NCI-H1694 (cell line): ENCODE measurements at regions not wholly inside any gene's neighbourhood (a gene's known extent, or its start where the extent isn't known, plus 50 kb on each side); places are given as distances from the start of the nearest gene placed in this dataset.

Experiments
- DNase-seq: peaks from one replicate; lab custom pipeline; 2025; lab: John Stamatoyannopoulos, UW

DNA sequence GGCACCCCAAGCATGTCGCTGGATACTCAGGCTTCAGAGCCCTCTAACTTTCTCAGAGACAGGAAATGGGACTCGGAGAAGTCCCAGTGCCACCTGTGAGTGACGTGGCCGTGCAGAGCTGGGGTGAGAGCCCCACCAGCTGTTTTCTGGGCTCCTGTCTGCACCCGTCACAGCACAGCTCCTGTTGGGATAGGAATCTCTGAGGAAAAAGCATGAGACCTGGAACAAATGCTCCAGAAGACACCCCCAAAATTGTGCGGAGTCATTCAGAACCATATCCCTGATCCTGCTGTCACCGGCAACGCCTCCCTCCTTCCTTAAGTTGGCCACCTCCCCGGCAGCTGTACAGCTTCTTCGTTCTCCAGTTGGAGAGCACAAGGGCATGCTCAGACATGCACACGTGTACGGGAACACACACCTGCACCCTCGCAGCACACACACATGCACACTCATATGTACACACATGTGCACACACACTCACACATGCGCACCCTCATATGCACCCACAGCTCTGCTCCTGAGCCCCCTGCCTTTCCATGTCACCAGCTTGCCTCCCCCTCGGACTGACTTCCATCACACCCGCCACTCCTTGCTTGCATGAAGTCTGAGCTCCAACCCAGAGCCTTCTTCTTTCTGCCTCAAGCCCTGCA, 1430.0 kb downstream of the BRD1 start:
- no peak for DNase-seq

DNA sequence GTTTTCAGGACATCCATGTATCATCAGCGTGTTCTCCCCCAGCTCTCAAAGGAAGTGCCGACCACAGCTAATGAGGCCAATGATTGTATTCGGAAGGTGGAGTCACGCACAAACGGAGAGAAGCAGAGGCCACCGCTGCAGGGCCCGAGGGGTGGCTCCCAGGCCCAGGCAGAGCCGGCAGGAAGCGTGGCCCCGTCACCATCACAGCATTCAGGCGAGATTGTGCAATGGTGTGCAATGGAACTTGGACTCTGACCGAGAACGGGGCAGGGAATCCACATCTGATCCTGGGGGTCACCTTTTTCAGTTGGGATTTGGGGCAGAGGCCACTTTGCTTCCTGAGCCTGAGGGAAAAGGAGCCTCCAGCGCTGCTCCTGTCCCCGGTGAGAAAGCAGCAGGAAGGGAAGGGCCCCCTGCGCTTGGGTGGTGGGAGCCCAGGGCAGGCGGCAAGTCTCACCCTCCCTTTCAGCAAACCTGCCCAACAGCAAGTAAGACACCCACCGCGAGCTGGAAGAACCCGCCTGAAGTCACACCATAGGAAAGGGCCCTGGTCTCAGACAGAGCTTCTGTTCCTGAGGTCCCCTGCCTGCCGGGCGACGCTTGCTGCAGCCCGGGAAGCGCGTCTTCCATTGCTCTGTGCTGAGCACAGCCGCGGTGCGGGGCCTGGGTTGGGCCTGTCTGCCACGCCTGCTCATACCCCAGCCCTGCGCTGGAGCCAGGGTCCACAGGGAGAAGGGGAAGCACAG, 1430.7 kb downstream of the BRD1 start:
- DNase-seq: no peak

DNA sequence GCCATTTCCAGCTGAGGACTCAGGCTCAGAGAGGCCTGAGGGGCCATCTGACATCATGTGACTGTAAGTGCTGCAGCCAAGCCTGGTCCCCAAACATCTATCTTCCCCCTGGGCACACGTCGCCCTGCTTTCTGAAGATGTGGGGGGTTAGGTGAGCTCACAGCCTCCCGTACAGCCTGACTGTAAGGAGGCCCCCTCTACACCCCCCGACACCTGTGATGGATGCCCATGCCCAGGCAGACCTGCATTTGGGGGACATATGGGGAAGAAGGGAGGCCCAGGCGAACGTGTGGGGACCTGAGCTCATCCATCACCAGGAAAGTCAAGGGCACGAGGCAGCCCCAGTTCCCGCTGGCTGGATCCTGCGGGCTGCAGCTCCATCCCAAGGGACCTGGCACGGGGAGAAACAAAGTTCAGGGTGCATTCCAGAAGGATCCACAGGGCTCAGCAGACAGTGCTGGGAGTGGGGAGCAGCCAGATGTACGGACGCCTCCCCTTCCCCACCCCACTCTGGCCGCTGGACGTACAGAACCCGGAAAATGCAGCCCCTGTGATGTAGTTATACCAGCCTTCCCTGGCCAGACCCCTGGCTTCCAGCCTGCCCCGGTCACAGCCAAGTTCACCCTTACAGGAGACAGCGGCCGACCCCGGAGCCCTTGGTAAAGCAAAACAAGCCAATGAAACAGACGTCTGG, 1431.4 kb downstream of the BRD1 start:
- no peak for DNase-seq

DNA sequence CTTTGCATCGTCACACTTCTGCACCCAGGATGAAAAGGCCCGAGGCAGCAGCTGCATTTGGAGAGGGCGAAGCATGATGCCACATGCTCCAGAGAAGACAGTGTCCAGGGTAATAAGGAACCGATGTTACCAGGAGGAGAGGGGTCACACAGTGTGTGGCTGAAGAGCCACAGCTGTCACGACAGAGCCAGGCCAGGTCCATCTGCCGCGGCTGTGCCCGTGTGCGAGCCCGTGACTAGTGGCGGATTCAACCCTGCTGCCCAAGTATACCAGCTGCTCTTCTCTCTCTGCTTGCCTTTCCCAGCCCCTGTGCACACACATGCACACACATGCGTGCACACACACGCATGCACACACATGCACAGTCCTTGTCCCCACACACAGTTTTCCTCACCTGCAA, 1432.5 kb downstream of the BRD1 start:
- DNase-seq: no peak

DNA sequence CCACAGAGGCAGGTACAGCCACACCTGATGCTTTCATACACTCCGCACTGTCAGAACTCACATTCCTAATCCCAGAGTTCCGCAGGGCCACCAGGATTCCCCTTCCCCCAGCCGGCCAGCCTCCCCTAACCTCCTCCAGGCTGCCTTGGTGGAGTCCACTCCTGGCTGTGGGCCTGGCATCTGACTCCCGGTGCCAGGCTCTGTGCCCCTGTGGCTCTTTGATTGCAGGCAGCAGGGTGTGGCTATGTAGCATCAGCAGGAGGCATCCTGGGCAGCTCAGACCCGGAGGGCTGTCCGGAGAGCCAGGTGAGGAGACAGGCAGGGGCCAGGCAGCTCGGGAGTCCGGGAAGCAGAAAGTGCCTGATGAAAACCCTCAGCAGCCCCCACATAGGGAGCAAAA, 1432.9 kb downstream of the BRD1 start:
- no peak for DNase-seq

DNA sequence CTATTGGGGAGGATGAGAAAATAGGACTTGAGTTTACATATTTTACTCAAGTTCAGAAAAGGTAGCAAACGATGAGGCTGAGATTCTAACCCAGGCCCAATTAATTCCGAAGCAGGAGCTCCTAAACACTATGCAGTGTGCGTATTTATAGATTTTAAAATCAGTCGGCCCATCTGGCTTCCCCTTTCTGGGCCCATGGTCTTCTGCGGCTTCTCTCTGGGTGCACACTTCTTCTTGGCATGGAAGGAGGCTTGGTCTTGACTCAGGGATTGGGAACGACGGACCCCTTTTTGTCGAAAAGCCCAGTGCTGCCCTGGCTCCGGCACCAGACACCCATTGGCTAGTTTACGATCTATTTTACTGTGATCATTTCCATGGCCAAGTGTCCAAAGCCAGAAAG, 1433.8 kb downstream of the BRD1 start:
- no peak for DNase-seq

DNA sequence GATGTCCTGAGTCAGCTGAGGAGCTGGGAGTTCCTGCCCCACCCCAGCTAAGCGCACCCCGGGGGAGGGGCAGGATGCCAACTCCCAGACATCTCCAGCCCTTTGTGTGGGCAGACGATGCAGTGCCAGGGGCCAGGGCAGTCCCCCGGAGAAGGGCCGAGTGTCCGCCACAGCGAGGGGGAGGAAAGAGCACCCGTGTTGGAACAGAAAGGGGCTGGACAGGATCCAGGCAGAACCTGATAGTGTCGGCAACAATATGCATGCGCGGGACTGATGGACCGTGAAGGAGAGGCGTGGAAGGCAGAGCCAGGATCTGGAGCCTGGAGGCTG, 1434.7 kb downstream of the BRD1 start:
- DNase-seq: no peak

DNA sequence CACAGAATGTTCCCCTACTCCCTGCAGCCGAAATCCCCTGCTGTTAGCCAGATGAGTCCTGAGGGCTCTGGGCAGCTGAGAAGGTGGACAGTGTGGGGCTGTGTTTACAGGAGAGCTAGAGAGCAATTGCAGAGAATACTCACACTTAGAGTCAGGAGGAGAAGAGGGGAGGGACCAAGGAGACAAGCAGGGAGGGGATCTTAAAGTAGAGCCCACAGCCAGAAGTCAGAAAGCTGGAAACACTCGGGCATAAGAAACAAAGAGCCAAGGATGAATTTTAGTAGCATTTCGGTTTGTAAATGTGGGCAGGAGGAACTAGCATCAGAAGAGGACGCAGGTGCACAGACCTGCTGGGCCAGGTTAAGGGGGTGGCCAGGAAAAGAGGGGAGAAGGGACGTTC, 1435.9 kb downstream of the BRD1 start:
- no peak for DNase-seq

DNA sequence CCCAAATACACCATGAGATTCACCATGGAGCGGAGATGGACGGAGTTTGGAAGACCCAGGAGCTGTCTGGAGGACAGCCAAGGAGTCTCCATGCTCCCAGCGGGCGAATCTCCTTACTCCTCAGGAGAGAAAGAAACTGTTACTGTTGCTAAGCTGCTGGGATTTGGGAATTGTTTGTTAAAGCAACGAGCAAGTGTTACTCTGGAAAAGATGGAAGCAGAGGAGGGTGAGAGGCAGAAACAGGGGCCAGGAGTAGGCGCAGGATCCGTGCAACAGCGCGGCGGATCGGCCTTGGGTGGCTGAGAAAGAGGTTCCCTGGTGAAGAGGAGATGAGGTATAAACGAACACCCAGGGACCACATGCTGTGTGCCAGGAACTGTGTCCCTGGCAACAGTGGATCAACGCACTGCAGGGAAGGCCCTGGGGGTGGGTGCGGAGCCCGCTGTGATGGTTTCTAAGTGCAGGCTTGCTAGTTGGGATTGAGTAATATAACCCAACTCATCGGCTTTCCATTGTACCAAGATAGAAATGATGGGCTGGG, 1436.4 kb downstream of the BRD1 start:
- DNase-seq: no peak

DNA sequence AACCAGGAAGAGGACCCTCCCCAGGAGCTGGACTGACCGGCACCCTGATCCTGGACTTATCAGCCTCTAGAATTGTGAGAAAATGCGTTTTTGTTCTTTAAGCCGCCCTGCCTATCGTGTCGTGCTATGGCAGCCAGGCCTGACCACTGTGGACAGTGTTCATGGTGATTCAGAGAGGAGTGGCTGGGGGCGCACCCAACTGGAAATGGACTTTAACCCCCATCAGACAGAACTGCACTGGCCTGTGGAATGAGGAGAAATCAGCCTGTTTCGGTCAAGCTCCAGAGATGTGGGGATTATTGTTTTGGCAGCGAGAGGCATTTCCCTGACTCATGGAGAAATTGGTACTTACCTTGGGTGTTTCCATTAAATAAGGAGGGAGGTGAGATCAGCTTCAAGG, 1437.8 kb downstream of the BRD1 start:
- no peak for DNase-seq

DNA sequence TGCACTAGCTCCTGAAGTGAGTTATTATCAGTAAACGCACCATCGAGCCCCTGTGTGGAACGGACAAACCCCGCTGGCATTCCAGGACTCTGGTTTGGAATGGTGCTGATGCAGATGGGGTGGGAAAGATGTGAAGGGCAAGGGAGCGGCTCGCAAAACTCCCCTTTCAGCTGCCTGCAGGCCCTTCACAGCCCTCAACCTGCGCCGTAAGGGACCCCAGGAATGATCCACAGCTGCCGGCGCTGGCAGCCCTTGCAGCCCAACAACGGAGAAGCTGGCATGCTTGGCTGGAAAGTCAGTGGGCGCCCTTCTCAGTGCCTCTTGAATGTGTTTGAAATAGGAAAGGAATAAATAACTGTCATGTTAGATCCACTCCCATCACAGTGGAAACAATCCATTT, 1445.5 kb downstream of the BRD1 start:
- DNase-seq: no peak

DNA sequence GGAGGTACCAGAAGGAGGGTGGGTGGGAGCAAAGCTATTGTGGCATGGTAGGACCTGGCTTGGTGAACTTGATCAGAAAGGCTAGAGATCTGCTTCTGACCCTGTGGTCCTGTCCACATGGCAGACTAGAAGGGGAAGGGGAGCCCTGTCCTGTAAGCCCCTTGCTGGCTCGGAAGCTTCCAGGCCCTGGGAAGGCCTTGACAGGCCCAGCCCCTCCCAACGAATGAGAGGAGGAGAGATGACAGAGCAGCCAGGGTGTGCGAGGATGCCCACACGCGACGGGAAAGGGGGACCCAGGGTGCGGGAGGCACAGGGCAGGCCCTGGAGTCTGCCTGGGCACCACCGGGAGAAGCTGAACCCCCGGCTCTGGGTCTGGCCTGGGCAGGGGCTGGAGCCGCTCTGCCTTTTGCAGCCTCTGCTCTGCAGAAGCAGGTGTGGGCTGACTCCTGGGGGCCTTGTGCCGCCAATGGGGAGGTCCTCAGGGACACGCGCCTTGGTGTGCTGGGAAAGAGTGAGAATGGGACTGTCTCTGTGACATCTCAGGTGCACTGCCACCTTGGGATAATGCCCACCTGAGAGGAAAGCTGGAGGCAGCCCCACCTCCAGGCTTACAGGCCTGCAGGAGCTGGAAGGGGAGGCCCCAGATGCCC, 1447.5 kb downstream of the BRD1 start:
- DNase-seq: no peak

DNA sequence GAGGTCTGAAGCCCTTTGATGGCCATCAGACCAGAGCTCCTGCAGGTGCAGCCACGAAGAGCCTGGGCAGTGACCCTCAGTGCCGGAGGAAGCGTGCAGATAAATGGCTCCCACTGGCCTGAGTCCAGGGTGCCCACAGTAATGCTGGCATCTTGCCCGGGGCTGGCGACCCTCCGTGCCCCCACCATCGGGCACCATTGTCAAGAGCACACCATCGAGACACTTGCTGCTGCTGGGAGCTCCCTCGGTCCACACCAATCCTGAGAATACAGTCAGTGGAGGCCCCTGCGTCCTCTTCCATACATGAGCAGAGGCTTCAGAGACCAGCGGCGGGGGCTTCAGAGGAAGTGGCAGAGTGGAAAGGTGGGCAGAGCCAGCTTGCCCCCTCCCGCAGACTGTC, 1448.3 kb downstream of the BRD1 start:
- DNase-seq: no peak

DNA sequence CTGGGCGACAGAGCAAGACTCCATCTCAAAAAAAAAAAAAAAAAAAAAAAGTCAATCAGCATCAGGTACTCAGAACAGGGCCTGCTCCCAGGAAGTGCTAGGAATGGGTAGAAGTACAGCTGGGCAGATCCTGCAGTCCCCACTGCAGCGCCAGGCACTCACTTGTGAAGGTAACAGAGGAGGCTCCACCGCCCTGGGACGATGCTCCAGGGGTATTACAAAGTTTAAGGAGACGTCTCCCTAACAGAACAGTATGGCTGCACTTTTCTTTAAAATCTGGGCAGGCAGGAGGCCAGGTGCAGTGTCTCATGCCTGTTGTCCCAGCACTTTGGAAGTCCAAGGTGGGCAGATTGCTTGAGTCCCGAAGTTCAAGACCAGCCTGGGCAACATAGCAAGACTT, 1449.0 kb downstream of the BRD1 start:
- DNase-seq: no peak

DNA sequence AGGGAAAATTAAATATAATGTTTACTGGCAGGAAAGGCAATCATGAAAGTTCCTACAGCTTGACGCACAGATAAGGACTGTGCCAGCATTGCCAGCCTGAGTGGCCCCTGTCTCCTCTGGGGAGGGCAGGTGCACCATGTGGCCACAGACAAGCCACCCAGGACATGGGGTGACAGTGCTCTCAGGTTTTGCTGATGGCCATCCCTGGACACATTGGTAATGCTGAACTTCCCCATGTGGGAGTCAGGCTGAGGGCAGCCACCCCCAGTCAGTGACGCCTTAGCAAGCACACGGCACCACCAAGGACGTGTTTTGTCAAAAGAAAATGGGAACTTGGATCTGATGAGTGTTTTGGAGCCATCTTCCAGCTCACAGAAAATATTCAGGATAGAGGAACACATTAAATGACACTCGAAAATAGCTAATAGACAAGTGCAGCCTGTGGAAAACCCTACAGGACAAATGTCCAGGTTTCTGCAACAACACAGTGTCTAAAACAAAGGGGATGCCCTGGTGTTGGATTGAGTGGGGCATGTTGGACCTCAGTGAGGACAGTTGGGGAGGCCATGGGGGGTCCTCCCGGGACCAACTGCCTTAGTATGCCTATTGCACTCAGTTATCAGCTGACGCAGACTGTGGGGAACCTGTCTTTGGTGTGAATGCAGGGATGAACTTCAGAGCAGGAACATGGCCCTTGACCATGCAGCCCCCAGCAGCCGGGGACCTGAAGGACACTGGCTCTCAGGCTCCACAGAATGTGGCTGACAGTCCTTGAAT, 1450.5 kb downstream of the BRD1 start:
- no peak for DNase-seq

DNA sequence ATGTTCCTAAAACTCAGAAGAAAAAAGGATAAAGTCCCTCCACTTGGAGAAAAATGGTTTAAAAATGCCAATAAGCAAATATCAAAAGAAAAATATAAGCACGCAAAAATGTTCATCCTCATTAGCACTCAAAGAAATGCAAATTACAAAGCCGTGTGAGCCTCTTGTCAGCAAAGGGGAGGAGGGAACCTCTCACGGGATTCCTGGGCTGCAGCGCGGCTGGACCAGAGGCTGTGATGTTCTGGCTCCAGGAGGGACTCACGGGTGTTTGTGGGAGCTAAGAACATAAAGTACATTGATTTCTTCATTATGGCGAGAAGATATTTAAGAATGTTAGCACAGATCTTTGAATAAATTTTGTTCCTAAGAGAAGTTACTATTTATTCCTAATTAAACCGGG, 1451.2 kb downstream of the BRD1 start:
- no peak for DNase-seq

DNA sequence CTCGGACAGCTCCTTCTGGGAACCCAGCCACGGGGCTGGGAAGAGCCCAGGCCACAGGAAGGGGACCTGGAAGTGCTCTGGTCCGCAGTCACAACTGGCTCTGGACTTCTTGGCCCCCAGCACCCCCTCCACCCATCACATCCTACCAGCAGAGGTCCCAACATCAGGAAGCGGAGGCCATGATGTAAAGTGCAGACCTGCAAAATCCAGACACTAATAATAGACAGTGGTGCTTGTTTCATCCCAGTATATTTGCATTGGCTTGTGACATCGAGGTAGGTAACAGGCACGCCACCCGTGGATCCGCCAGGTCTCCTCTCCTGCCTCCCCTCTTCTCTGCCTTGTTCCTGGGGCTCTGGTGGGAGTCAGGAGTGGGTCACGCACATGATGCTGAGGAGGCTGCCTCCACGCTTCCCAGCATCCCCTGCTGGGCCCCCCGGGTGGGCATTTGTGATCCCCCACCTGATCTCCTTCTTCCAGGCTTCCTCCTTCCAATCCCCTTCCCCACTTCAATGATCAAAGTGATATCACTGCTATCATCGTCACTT, 1454.0 kb downstream of the BRD1 start:
- no peak for DNase-seq

DNA sequence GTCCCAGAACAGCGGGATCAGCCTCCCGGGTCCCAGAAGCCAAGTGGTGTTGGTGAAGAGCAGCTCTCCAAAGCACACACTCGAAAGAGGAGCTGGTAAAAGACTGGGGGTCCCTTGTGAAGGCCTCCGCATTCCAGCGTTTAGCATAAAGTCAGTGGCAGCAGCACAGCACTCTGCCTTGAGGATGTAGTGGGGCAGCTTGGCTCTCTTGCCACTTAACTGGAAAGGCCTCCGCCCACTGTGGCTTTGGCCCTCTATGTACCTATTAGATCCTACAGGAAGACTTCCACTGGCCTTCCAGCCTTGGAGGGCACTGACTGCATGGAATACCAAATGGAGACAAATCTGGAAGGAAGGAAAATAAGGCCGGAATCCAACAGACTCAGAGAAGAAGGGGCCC, 1455.3 kb downstream of the BRD1 start:
- no peak for DNase-seq

DNA sequence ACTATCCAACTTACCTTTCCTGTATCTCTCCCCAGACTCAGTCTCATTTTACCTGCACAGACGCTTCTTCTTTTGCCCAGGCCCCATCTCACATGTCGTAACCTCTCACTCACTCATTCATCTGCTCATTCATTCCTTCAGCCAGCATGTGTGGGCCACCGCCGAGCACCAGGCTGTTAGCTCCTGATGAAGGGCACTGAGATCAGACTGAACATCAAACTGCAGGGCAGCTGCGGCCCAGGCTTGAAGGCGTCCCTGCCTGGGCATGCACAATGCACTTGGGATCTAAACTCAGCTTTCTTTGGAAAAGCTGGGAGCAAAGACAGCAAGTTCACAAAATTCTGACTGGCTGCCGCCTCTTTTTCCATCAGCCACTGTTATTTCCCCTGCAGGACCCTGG, 1456.3 kb downstream of the BRD1 start:
- DNase-seq: no peak

DNA sequence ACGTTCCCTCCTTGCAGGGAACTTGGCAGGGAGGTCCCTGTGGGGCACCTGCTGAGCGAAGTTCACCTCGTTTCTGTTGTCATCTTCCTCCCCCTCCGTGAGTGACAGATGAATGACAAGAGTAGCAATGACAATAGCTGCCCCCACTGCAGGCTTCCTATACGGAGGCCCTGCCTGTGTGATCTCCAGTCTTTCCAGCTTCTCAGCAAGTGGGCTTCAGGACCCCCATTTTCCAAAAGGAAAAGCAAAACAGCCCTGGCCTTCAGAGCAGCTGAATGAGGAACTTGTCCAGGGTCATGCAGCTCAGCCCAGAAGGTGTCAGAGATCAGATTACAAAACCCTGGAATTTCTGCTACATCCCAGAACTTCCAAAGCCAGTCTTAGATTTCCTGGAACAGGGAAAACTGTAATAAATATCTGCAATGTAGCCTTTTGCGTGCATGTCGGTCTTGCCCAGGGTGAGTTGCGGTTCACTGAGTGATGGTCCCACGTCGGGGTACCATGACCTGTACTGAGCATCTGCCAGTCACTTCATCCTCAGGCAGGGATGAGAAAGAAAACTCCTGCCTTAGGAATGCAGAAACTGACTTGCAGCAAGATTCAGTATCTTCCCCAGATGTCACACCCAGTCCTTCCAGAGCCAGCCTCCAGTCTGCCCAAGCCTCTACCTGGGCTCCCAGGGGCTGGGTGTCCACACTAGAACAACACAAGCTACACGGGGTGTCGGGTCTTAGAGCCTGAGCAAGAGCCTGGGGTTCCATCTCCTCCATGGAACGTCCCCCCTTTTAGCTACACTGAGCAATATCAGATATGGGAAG, 1457.0 kb downstream of the BRD1 start:
- DNase-seq: no peak
